GM18907 (cell line): ENCODE measurements at regions not wholly inside any gene's neighbourhood (a gene's known extent, or its start where the extent isn't known, plus 50 kb on each side); places are given as distances from the start of the nearest gene placed in this dataset.

Source experiments
- ATAC-seq: cut with Tn5 transposase; IDR thresholded peaks from one replicate; pipeline ENCODE4 v1.9.1; 2021; ENCODE audit warnings: mild to moderate bottlenecking, moderate library complexity; ENCODE audit not compliant: unreplicated experiment

DNA sequence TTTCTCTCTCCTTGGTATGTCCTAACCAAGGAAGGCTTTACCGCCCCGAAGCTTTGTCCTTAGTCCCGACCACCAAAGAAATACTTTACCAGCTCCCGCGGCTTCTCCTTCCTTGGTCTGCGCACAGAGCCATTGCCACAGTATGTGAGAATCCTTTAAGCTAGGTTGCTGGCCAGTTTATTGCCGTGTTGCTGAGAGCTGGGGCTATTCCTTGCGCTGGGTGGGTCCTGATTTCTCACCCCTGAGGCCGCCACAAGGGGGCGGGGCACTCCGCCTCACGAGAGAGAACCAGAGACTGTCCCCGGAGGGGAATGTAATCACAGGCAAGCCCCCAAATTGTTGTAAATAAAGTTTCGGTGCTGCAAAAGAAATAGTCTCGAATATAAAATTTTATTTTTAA lies 331.0 kb upstream of the PCDH10 start:
- no peak for ATAC-seq

DNA sequence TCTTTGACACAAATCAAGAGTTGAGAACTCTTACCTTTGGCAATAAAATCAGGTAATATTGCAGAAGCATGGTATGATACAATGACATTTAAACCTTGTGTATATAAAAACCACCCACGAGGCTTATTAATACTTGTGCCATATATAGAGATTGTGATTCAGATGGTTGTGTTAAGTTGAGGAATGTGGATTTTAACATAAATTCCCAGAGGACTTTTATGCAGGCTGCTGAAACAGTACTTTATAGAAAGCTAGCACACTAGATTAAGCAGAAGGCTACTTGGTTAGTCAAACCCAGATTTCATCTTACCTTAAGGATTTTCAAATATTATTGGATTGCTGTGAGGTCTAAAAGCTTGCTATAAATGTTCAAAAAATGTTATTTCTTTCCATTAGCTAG lies 325.7 kb upstream of the PCDH10 start:
- ATAC-seq = no peak

DNA sequence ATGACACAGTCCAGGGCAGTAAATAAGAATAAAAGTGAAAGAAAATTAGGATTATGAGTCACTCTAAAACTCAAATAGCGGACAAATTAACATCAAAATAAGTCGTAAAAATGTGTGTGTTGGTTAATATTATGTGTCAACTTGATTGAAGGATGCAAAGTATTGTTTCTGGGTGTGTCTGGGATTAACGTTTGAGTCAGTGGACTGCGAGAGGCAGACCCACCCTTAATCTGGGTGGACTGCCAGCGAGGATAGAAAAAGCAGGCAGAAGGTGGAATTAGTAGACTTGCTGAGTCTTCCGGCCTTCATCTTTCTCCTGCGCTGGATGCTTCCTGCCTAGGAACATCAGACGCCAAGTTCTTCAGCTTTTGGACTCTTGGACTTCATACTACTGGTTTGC lies 324.3 kb upstream of the PCDH10 start:
- no peak for ATAC-seq

DNA sequence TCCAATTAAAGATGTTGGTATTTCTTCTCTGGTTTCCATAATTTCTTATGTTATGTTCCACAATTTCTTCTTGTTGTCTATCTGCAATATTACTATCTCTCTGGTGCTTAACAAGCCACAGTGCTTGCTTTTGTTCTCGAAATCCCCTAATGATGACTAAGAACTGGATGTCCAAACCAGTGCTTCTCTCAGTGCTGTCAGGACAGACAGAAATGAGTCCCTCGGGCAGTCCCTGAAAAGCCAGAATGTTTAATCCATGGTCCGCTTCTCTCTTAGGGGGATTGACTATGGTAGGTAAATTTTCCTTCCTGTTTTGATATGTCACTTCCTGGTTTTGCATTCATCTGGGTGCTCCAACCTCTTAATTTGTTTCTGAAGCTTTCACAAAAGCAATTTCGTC lies 321.6 kb upstream of the PCDH10 start:
- peak; percentile 94 for ATAC-seq

DNA sequence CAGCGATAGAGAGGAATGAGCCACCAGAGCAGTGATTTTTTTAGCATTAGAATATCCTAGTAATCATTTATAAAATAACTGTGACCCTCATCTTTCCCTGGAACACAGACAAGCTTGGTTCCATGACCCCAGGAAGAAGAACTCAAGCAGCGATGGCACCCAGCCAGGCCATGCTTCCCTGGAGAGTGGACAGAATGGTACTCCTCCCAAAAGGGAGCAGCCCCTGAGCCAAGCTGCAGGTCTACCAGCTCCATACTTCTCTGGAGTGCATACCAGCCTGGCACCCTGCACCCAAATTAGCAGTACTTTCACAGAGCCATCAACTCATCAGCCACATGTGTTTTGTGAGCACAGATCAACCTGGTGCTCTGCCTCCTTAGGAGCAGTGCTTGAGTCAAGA lies 310.9 kb upstream of the PCDH10 start:
- no peak for ATAC-seq

DNA sequence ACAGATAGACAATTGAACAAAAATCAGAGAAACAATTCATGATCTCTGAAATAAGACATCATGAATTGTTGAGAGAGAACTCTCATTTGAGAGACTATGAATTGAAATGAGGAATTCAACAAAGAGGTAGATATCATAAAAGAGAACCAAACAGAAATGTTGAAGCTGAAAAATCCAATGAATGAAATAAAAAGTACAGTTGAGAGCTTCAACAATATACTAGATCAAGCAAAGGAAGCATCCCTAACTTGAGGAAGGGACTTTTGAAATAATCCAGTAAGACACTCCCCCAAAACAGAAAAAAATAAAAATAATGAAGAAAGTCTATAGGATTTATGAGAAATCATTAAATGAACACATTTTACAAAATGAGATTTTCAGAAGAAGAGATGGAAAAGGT lies 310.0 kb upstream of the PCDH10 start:
- ATAC-seq = no peak

DNA sequence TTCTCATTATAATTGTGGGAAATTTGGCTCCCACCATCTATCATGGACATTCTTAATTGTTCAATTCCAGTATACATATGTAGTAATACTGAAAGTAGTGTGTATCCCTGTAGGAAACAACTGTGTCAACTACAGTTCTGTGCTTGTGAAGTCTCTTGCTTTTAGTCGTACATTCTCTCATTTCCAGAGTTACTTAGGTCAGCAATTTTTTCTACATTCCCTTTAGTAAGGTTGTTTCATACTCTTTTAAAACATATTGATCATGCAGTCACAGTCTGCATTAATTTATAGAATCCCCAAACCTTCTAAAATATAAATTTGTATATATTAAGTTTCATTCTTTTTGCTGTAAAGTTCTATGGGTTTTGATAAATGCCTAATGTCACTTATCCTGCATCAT lies 289.2 kb upstream of the PCDH10 start:
- no peak for ATAC-seq

DNA sequence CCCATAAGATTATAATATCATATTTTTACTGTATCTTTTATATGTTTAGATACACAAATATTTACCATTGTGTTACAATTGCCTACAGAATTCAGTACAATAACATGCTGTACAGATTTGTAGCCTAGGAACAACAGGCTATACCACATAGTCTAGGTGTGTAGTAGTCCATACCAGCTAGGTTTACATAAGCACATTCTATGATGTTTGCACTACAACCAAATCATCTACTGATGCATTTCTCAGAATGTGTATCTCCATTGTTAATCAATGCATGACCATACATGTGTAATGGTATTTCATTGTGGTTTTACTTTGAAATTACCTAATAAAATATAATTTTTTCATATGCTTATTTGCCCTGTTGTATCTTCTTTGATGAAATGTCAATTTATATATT lies 288.1 kb upstream of the PCDH10 start:
- ATAC-seq = no peak

DNA sequence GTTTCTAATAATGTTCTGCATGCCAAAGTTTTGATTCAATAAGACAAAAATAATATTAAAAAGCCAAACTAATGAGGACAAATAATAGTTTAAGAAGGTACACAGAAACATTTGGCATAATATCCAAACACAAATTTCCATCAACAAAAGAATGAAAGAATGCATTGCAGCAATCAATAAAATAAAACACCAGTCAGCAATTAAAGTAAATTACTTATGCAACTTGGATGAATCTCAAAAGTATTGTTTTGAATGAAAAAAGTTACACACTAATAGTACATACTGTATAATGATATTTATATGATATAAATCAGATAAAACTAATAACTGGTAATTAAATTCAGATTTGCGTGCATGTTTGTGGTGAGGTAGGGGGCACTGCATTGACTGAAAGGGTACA lies 285.5 kb upstream of the PCDH10 start:
- ATAC-seq = no peak

DNA sequence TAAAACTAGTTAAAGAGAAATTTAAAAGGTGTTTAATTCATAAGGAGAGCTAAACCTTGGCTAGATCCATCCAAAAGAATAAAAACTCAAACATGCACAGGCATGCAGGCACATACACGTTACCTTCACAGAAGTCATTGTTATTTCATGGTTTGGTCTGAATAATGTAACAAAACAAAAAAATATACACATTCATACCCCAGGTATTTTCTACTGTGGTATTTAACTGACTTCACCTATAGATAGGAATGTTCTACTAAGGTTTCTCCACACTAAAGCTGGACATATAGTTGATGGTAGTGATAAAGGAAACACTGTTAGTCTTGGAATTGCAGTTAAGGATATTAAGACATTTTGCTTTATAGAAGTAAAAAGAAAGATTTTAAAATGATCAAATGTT lies 283.6 kb upstream of the PCDH10 start:
- ATAC-seq = no peak

DNA sequence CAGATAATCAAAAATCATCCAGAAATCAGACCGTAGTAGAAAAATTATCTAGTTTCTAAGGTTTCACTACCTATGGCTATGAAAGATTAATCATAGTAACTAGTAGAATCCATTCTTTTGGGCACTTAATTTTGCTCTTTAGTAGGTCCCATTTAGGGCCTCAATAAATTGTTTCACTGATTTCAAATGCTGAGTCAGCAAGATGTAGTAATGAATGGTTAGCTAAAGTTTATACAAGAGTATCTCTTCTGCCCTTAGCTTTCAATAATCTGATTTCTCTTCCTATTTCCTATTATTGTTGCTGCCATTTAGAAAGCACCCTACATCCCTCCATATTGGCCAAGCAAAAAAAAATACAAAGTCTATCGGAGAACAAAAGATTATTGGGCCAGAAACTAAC lies 283.2 kb upstream of the PCDH10 start:
- no peak for ATAC-seq

DNA sequence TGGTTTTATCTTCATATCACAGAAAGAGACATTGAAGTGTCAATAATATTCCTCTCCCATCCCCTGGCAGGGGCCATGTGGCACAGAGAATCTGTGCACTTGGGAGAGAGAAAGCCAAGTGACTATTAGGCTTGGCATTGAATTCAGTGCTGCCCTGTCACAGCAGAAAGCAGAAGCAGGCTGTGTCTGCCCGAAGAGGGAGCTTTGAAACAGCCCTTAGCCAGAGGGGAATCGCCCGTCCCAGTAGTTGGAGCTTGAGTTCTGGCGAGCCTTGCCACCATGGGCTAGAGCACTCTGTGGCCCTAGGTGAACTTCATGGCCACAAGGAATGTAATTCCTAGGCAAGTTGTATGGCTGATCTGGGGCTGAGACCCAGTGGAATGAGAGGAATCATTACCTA lies 282.5 kb upstream of the PCDH10 start:
- no peak for ATAC-seq

DNA sequence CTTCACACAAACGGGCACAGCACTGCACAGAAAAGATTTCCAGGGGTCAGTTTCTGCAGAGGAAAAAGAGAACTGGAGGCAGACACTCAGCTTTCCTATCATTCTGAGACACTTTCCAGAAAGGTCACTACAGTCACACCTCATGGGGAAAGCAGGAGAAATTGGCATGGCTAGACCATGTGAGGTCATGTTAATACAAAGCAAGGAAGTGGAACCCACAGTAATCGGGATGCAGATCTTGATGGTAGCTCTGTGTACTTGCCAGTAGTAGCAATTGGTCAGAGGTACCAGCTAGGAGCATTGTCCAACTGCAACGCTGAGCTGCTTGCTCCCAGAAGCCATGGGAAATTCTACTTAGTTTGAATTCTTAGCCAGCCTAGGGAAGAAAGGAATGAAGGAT lies 255.3 kb upstream of the PCDH10 start:
- ATAC-seq = no peak

DNA sequence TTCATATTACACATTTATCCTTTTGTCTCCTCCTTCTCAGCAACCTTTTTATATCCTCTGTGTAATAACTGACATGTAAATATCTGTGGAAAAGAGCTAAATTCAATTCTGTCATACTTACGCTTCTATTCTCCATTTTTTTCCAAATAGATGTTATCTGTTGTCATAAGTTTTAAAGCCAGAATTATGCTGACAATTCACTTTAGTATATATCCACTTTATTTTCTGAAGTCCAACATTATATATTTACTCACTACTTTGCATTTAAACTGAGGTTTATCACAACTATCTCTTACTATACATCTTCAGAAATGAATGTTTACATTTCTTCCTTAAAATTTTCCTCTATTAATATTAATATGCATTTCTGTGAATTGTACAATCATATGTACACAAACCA lies 247.9 kb upstream of the PCDH10 start:
- ATAC-seq = no peak

DNA sequence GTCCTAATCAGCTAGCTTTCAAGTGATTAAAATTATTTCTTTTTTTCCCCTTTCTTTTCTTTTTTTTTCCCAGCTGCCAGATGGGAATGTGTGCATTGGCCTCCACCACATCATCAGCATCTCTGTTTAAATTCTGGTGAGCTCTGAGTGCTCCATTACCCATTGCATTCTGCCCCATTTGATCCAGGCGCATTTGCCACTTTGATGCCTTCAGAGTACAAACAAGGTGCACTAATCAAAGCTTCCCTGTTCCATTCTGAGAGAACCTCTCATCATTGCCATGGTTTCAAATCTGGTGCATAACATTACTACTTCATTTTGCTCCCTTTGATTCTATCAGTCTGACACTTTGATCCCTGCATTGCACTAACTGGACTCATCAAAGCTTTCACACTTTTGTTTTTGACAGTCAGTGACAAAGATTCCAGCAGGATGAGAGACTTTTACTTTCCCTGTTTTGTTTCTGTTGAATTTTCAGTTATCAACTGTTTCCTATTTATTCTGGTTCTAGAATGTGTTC lies 238.8 kb upstream of the PCDH10 start:
- no peak for ATAC-seq

DNA sequence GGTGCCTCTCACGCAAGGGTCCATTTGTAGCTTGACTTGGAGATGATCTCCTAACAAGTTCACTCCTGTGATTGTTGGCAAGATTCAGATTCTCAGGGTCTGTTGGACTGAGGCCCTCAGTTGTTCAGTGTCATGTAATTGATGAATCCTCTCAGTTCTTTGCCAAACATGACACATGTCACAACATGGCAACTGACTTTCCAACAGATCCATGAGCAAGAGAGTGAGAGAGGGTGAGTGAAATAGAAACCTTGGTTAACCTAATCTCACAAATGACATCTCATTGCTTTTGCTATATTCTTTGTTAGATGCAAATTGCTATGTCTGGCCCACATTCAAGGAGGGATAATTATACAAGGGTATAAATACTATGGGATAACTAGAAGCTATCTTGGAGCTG lies 231.0 kb upstream of the PCDH10 start:
- no peak for ATAC-seq

DNA sequence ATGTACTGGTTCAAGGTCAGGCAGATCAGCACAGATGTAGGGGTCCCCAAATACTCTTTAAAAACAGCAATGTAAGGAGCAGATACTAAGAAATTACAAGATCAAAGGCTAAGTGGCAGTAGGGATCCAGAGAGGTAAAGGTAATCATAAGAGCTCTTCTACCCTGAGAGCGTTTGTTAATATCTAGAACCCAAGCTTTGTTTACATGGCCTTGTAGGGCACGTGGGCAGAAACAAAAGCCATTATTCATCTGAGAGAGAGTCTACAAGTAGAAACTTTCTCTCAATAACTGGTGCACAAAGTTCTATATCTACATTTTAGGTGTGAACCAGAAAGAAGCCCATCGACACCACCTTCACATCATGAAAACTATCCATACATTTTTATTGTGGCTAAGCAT lies 225.6 kb upstream of the PCDH10 start:
- no peak for ATAC-seq

DNA sequence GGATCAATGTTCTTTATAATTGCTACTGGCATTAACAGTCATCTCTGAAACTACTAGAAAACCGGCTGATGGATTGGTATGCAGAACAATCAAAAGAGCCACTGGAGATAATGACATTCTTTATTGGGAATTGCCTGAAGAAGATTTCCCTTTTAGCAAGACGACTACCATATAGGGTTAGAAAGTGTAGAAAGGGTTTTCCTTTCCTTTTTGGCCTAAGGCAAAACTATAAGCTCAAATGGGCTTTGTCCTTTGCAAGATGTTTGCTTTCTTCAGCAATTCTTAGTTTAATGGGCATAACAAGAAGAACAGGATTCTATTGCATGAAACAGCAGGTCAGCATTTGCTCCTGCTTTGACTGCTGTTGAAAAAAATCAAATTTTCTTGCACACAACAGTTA lies 214.2 kb upstream of the PCDH10 start:
- ATAC-seq = no peak

DNA sequence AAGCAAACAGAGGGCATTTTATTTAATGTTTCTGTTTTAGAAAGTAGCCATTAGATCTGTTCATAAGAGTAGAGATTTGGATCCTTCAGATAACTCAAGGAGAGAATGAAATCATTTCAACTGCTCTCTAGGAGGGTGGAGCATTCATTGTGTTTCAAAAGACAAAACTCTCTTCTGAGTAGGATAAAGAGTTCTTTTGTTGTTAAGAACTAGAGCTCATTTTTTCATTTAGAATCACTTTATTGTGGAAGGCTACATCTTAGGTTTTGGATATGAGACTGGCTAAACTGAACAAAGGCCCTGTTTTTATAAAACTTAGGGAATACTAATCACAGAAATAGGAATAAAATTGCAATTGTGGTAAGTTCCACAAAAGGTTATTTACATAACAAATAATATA lies 193.9 kb upstream of the PCDH10 start:
- ATAC-seq = no peak

DNA sequence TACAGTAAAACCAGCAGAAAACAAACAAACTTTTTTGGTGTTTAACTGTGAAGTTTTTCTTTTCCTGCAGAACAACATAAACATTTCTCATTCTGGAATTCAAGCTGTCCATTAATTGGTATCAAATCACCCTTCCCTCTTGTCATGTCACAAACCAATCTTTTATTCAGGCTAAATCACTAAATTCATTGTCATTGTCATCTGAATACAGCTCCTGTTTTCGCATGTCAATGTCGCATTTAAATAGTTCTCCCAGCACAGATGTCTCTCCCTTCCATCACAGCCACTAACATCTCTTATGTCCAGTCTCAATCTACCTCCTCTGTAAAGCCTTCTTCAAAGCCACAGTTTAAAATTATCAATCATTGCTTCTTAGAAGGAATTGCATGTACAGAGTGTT lies 192.1 kb upstream of the PCDH10 start:
- no peak for ATAC-seq

DNA sequence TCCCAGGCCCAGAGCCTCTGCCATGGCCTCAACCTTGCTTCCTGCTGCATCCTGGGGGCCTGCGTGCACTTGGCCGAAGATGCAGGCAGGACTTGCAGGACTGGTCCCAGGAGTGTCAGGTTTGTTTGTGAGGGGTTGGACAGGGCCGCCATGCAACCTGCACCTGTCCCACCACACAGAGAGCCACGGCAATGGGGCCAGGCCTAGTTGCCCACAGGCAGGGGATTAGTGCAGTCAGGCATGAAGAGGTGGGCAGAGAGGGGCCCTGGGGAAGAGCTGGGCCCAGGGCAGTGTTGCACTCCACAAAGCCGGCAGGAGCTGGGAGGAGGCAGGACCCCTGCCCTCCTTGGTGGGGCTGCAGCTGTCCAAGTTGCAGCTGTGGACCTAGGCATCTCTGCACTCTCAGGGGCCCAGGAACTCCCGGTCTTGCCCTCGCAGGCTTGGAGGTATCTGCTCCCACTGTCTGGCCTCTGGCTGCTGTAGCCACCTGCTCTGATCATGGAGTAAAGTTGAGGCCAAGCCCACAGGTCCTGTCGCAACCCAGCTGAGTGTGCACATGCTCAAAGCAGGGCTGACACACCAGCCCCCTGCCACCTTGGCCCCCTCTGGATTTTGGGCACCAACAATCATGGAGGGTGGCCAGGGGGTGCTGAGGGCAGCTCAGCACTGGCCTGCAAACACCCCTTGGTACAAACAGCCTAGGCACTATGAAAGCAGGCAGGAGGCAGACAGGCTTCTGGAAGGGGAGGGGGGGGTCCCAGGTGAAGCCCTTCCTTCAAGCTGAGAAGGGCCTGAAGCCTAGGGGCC lies 190.4 kb upstream of the PCDH10 start:
- no peak for ATAC-seq

DNA sequence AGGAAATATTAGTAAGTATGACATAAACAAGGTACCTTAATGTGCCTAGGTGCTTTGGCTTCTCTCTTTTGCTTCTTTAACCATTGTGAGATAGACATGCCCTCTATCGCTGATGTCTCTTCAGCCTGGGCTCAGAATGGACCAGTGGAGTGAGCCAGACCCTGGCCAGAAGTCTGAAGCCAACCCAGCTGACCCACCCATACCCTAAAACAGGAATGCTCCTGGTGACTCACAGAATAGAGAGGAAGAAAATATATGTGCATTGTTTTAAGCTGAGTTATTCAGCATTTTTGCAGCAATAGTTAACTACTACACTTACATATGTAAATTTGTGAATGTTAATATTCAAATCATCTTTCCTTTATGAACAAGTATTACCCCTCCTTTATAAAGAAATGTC lies 167.5 kb upstream of the PCDH10 start:
- no peak for ATAC-seq

DNA sequence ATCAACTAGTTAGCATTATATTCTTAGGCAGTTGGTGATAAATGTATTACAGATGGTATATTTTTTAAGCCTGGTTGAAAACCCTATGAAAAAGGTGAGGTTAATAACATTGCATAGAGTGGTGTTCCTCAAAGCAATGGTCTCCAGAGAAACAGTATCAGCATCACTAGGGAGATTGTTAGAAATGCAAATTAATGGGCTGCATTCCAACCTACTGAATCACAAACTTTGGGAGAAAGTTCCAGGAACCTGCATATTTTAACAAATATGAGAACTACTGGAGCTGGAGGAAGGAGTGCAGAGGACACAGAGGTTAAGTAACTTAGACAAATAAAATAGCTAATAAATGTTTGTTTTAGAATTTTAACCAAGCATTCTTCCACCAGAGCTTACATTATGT lies 166.9 kb upstream of the PCDH10 start:
- ATAC-seq = no peak
